ENCODE measurements at regions not wholly inside any gene's neighbourhood (a gene's known extent, or its start where the extent isn't known, plus 50 kb on each side); places are given as distances from the start of the nearest gene placed in this dataset.
"Not testable (repeated sequence)": the region's sequence is repeated elsewhere in the genome, so short reads cannot be mapped to it uniquely, and the experiment has no call there.

GRCh38 chr5:175335691-175336090 lies 108.3 kb downstream of the DRD1 start:
- Mint-ChIP-seq H3K9me3 (no peaks in the 10 kb centered on the region), H3K4me1 (ENCODE audit: low read depth) (no peaks in the 10 kb centered on the region), H3K36me3 (ENCODE audit: low read depth) (no peaks in the 10 kb centered on the region)

DNA sequence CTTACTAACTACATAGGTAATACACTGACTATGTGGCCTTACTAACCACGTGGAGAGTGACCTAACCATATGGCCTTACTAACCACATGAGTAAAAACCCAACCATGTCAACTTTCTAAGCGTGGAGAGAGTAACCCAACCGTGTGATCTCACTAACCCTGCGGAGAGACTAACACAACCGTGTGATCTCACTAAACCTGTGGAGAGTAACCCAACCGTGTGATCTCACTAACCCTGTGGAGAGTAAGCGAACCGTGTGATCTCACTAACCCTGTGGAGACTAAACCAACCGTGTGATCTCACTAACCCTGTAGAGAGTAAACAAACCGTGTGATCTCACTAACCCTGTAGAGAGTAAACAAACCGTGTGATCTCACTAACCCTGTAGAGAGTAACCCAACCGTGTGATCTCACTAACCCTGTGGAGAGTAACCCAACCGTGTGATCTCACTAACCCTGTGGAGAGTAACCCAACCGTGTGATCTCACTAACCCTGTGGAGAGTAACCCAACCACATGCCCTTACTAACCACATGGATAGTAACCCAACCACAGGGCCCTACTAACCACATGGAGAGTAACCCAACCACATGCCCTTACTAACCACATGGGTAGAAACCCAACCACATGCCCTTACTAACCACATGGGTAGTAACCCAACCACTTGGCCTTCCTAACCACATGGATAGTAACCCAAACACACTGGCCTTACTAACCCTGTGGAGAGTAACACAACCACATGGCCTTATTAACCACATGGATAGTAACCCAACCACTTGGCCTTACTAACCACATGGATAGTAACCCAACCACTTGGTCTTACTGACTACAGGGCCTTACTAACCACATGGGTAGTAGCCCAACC lies 112.6 kb downstream of the DRD1 start:
- H3K4me3 Mint-ChIP-seq; H3K9me3 Mint-ChIP-seq; H3K36me3 Mint-ChIP-seq (ENCODE audit: low read depth); H3K27ac Mint-ChIP-seq; DNase-seq (ENCODE audit: low spot score); H3K27me3 Mint-ChIP-seq (ENCODE audit: low read depth); H3K4me1 Mint-ChIP-seq (ENCODE audit: low read depth): not testable (repeated sequence)

More at GRCh38 chr5:175335691-175336090, 108.3 kb downstream of the DRD1 start:
- Mint-ChIP-seq H3K27me3 (ENCODE audit: low read depth) (no peaks in the 10 kb centered on the region), H3K27ac (no peak overlapping the region), H3K4me3 (no peak overlapping the region)
- no peak for DNase-seq (ENCODE audit: low spot score)

DNA sequence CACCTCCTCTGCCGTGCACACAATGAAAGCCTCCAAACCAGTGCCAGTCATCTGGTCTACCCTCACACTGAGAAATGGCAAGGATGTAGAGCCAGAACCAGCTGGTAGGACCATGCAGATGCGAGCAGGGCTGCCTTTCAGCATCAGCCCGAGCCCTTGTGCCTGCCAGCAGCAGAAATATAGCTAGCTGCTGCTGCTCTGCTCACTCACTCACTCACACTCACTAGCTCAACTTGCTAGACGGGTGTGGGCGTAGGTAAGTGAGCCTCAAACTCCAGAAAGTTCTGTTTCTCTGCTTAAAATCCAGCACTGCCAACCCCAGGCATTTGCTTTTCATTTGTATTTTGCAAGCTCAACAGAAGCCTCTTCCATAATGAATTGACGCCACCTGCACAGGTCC lies 114.0 kb downstream of the DRD1 start:
- no peaks in the 10 kb centered on the region for H3K36me3 Mint-ChIP-seq (ENCODE audit: low read depth)
- DNase-seq (ENCODE audit: low spot score): no peak
- no peaks in the 10 kb centered on the region for H3K9me3 Mint-ChIP-seq
- no peaks in the 10 kb centered on the region for H3K27me3 Mint-ChIP-seq (ENCODE audit: low read depth)
- H3K4me1 Mint-ChIP-seq (ENCODE audit: low read depth): no peaks in the 10 kb centered on the region
- H3K4me3 Mint-ChIP-seq: no peak overlapping the region
- H3K27ac Mint-ChIP-seq: no peak overlapping the region

GRCh38 chr5:175328687-175329086 lies 115.3 kb downstream of the DRD1 start:
- no peak for DNase-seq (ENCODE audit: low spot score)
- no peak overlapping the region for H3K27ac Mint-ChIP-seq
- no peaks in the 10 kb centered on the region for H3K36me3 Mint-ChIP-seq (ENCODE audit: low read depth)
- no peak overlapping the region for H3K4me3 Mint-ChIP-seq
- H3K4me1 Mint-ChIP-seq (ENCODE audit: low read depth): no peaks in the 10 kb centered on the region
- H3K27me3 Mint-ChIP-seq (ENCODE audit: low read depth): no peaks in the 10 kb centered on the region
- H3K9me3 Mint-ChIP-seq: no peaks in the 10 kb centered on the region

GRCh38 chr5:175328176-175328575 lies 115.8 kb downstream of the DRD1 start:
- no peak for DNase-seq (ENCODE audit: low spot score)
- Mint-ChIP-seq H3K9me3 (no peaks in the 10 kb centered on the region), H3K4me1 (ENCODE audit: low read depth) (no peaks in the 10 kb centered on the region), H3K27me3 (ENCODE audit: low read depth) (no peaks in the 10 kb centered on the region), H3K27ac (no peak overlapping the region), H3K4me3 (no peak overlapping the region), H3K36me3 (ENCODE audit: low read depth) (no peaks in the 10 kb centered on the region)

GRCh38 chr5:175325681-175326080 lies 118.3 kb downstream of the DRD1 start:
- DNase-seq (ENCODE audit: low spot score): no peak
- Mint-ChIP-seq H3K27me3 (ENCODE audit: low read depth) (no peaks in the 10 kb centered on the region), H3K4me1 (ENCODE audit: low read depth) (no peaks in the 10 kb centered on the region), H3K36me3 (ENCODE audit: low read depth) (no peaks in the 10 kb centered on the region), H3K9me3 (no peaks in the 10 kb centered on the region), H3K27ac (no peak overlapping the region), H3K4me3 (no peak overlapping the region)

DNA sequence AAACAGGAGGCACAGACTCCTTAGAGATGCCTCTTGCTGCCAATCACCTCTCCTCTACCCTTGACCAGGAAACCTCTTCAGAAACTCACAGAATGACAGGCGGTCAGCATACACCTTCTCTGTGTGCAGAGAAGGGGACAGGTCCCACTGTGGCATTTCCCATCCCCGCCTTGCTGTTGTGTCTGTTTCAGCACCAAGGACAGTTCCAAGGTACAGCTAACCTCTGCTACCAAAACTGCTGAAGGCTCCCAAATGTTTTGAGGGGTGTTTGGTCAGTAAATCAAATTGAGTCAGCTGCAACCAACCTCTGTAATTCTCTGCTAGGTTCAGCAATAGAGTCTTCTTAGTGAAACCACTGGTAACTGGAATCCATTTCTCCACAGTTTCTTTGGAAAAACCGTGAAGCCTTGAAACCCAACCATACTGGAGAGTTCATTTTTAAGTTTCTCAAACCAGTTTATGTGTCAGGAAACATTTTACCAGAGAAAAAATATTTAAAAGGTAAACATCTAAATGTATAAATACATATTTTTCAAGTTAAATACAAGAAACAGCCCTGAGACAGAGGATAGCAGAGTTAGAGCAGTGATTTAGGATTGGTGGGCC lies 122.0 kb downstream of the DRD1 start:
- Mint-ChIP-seq H3K4me3 (no peak overlapping the region), H3K4me1 (ENCODE audit: low read depth) (no peaks in the 10 kb centered on the region), H3K36me3 (ENCODE audit: low read depth) (no peaks in the 10 kb centered on the region), H3K9me3 (no peaks in the 10 kb centered on the region), H3K27ac (no peak overlapping the region), H3K27me3 (ENCODE audit: low read depth) (no peaks in the 10 kb centered on the region)
- no peak for DNase-seq (ENCODE audit: low spot score)

GRCh38 chr5:175319199-175319598 lies 124.8 kb downstream of the DRD1 start:
- no peak for DNase-seq (ENCODE audit: low spot score)
- Mint-ChIP-seq H3K4me3 (no peak overlapping the region), H3K27me3 (ENCODE audit: low read depth) (no peaks in the 10 kb centered on the region)

GRCh38 chr5:175317872-175318271 lies 126.1 kb downstream of the DRD1 start:
- H3K27ac Mint-ChIP-seq: no peak overlapping the region
- H3K36me3 Mint-ChIP-seq (ENCODE audit: low read depth): no peaks in the 10 kb centered on the region
- H3K27me3 Mint-ChIP-seq (ENCODE audit: low read depth): no peaks in the 10 kb centered on the region
- no peaks in the 10 kb centered on the region for H3K9me3 Mint-ChIP-seq
- H3K4me1 Mint-ChIP-seq (ENCODE audit: low read depth): no peaks in the 10 kb centered on the region
- H3K4me3 Mint-ChIP-seq: no peak overlapping the region
- DNase-seq (ENCODE audit: low spot score): no peak

More at GRCh38 chr5:175319199-175319598, 124.8 kb downstream of the DRD1 start:
- Mint-ChIP-seq H3K36me3 (ENCODE audit: low read depth) (no peaks in the 10 kb centered on the region), H3K9me3 (no peaks in the 10 kb centered on the region), H3K27ac (no peak overlapping the region), H3K4me1 (ENCODE audit: low read depth) (no peaks in the 10 kb centered on the region)

DNA sequence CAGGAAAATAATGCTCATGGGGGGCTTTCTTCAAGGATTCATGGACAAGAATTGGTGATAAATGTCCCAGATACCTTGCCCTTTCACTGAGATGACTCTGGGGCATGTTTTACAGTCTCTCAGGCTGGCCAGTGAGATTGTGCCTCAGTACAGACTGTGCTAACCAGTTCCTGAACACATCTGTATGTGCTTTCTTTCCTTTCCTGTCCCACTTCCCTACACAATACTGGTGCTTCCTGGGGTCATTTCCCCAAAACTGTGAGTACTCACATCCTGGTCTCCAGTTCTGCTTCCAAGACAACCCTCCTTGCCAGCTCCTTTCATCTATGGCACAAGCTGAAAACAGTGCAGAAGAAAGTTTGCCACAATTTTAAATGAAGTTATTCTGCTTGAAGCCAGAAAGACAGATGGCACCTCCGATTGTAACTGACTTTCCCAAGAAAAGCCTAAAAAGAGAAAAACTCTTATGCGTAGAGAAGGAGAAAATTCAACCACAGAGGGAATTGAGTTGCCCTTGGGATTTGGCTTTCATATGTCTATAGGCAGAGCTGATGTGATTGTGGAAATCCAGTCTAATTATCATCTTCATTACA lies 134.7 kb downstream of the DRD1 start:
- H3K4me3 Mint-ChIP-seq: no peak overlapping the region
- H3K4me1 Mint-ChIP-seq (ENCODE audit: low read depth): no peaks in the 10 kb centered on the region
- H3K27ac Mint-ChIP-seq: no peak overlapping the region
- H3K27me3 Mint-ChIP-seq (ENCODE audit: low read depth): no peaks in the 10 kb centered on the region
- H3K9me3 Mint-ChIP-seq: no peaks in the 10 kb centered on the region
- H3K36me3 Mint-ChIP-seq (ENCODE audit: low read depth): no peaks in the 10 kb centered on the region
- DNase-seq (ENCODE audit: low spot score): no peak

DNA sequence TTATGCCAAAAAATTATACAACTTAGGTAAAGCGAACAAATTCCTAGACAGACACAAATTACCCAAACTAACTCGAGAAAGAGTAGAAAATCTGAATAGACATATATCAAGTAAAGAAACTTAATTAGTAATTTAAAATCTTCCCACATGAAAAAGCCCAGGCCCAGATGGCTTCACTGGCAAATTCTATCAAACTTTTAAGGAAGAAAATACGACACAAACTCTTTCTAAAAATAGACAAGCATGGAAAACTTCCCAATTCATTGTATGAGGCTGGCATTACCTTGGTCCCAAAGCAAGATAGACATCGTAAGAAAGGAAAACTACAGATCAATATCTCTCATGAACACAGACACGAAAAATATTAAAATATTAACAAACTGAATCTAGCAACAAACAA lies 135.3 kb downstream of the DRD1 start:
- no peak overlapping the region for H3K4me3 Mint-ChIP-seq
- H3K27ac Mint-ChIP-seq: no peak overlapping the region
- no peaks in the 10 kb centered on the region for H3K9me3 Mint-ChIP-seq
- no peaks in the 10 kb centered on the region for H3K36me3 Mint-ChIP-seq (ENCODE audit: low read depth)
- DNase-seq (ENCODE audit: low spot score): no peak
- H3K27me3 Mint-ChIP-seq (ENCODE audit: low read depth): no peaks in the 10 kb centered on the region
- no peaks in the 10 kb centered on the region for H3K4me1 Mint-ChIP-seq (ENCODE audit: low read depth)

GRCh38 chr5:175306381-175306780 lies 137.6 kb downstream of the DRD1 start:
- Mint-ChIP-seq H3K9me3 (no peaks in the 10 kb centered on the region), H3K4me1 (ENCODE audit: low read depth) (no peaks in the 10 kb centered on the region), H3K4me3 (no peak overlapping the region), H3K36me3 (ENCODE audit: low read depth) (no peaks in the 10 kb centered on the region), H3K27ac (no peak overlapping the region), H3K27me3 (ENCODE audit: low read depth) (no peaks in the 10 kb centered on the region)
- DNase-seq (ENCODE audit: low spot score): no peak

- no peak overlapping the region for H3K27ac Mint-ChIP-seq
- H3K27me3 Mint-ChIP-seq (ENCODE audit: low read depth): no peaks in the 10 kb centered on the region
- H3K4me3 Mint-ChIP-seq: no peak overlapping the region
- no peak for DNase-seq (ENCODE audit: low spot score)
- no peaks in the 10 kb centered on the region for H3K36me3 Mint-ChIP-seq (ENCODE audit: low read depth)
- no peaks in the 10 kb centered on the region for H3K4me1 Mint-ChIP-seq (ENCODE audit: low read depth)
- H3K9me3 Mint-ChIP-seq: no peaks in the 10 kb centered on the region
These were observed 138.7 kb downstream of the DRD1 start for GRCh38 chr5:175305251-175305650.

DNA sequence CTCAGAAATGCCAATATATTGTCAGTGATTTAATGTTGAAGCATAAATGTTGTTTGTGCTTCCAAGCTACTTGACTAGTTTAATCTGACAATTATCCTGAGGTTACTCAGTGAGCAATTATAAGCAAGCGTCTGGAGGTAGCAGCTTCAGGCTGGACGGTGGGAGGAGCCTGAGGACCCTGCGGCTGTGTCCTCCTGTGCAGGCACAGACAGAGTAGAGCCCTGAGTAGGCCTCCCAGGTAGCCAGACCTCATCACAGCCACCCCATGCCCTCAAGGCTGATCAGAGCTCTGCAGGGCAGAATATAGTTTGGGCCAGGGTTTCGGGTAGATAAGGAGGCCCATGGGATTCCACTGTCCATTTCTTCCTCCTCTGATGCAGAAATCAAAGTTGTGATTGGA lies 153.6 kb downstream of the DRD1 start:
- Mint-ChIP-seq H3K27ac (no peak overlapping the region), H3K36me3 (ENCODE audit: low read depth) (no peaks in the 10 kb centered on the region), H3K9me3 (no peaks in the 10 kb centered on the region), H3K4me3 (no peak overlapping the region), H3K27me3 (ENCODE audit: low read depth) (no peaks in the 10 kb centered on the region), H3K4me1 (ENCODE audit: low read depth) (no peaks in the 10 kb centered on the region)
- no peak for DNase-seq (ENCODE audit: low spot score)

All from T-helper 2 cell treated with Interferon-gamma antibody and Interleukin-4, amounts not matched to agents 5 μg/mL and 100 μg/mL, for 36 hours (primary cell).